ENCODE measurements at regions not wholly inside any gene's neighbourhood (a gene's known extent, or its start where the extent isn't known, plus 50 kb on each side); places are given as distances from the start of the nearest gene placed in this dataset.

DNA sequence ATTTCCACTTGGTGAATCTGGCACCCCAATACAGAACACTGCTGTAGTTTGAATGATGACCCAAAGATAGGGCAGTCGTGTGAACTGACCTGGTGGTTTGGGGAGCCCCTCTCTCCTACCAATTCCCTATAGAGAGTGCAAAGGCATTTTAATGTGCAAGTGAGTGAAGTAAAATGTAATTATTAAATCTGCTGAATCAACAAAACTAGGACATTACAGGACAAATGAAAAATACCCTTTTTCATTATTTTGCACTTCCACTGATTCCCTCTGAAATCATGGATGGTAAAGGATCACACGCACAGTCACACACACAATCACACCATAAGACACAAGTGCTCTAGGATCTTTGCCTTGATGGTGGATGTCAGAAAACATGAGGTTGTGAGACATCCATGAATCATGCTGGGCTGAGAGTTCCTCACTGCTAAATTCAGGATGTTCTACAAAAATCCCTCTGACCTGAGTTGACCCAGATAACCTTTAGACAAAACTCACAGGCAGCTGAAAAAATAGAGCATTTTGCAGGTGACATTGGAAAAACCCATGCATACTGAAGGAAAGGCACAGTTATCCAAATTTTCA lies 197.4 kb downstream of the FBXO15 start:
- Histone ChIP-seq H3K4me3 (no peak overlapping the region), H3K27me3 (no peaks in the 10 kb centered on the region), H3K27ac (no peak overlapping the region), H3K9me3 (no peaks in the 10 kb centered on the region), H3K4me1 (no peaks in the 10 kb centered on the region), H3K36me3 (no peaks in the 10 kb centered on the region)
- DNase-seq (ENCODE audit: low spot score in 2 of 2) = no peak
- TF ChIP-seq, protein P1, sequence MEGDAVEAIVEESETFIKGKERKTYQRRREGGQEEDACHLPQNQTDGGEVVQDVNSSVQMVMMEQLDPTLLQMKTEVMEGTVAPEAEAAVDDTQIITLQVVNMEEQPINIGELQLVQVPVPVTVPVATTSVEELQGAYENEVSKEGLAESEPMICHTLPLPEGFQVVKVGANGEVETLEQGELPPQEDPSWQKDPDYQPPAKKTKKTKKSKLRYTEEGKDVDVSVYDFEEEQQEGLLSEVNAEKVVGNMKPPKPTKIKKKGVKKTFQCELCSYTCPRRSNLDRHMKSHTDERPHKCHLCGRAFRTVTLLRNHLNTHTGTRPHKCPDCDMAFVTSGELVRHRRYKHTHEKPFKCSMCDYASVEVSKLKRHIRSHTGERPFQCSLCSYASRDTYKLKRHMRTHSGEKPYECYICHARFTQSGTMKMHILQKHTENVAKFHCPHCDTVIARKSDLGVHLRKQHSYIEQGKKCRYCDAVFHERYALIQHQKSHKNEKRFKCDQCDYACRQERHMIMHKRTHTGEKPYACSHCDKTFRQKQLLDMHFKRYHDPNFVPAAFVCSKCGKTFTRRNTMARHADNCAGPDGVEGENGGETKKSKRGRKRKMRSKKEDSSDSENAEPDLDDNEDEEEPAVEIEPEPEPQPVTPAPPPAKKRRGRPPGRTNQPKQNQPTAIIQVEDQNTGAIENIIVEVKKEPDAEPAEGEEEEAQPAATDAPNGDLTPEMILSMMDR (IDR thresholded peaks at IDR 0.05) = no peak
- intact Hi-C loops (cut with DNase I) = no loop called here

DNA sequence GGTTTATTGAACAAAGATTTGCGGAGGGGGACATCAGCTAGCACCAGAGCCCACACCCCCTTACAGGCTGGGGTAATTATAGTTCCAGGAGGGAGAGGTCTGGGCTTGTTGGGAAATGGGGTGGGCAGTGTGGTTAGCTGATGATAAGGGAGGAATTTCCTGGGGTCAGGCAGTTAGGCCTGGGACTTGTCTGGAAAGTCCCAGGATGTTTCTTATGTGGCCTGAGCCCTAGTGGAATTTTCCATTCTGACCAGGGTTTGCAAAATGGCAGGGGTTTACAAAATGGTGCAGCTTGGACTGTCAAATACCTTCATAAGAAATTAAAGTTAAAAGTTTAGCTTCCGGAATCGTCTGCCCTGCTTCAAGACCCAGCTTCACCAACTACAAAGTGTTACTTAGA lies 199.1 kb downstream of the FBXO15 start:
- no peak overlapping the region for H3K27ac ChIP-seq
- TF ChIP-seq, protein P1 (IDR thresholded peaks at IDR 0.05) = no peak
- H3K27me3 ChIP-seq = no peaks in the 10 kb centered on the region
- intact Hi-C loops (cut with DNase I) = no loop called here
- H3K9me3 ChIP-seq = no peaks in the 10 kb centered on the region
- H3K36me3 ChIP-seq = no peaks in the 10 kb centered on the region
- no peaks in the 10 kb centered on the region for H3K4me1 ChIP-seq
- H3K4me3 ChIP-seq = no peak overlapping the region
- no peak for DNase-seq (ENCODE audit: low spot score in 2 of 2)

DNA sequence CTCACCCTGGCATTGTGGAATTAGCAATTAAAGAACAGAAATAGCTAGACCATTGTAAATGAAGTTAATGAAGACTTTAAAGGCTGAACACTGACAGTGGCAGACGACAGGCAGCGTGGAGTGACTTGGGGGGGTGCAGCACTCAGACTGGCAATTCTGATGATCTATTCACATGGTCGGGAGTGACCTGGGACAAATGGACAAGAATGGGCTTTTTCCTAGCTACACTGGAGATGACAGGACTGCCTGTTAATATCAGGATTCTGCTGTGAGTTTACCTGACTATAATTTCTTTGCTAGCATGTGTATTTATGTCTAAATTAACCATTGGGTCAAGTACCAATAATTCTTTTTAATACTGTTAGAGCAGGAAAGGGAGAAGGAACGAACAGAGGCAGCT lies 199.6 kb downstream of the FBXO15 start:
- intact Hi-C loops (cut with DNase I) = no loop called here
- H3K4me3 ChIP-seq = no peak overlapping the region
- no peaks in the 10 kb centered on the region for H3K36me3 ChIP-seq
- no peaks in the 10 kb centered on the region for H3K9me3 ChIP-seq
- no peaks in the 10 kb centered on the region for H3K4me1 ChIP-seq
- no peaks in the 10 kb centered on the region for H3K27me3 ChIP-seq
- TF ChIP-seq, protein P1 (IDR thresholded peaks at IDR 0.05) = no peak
- no peak overlapping the region for H3K27ac ChIP-seq
- DNase-seq (ENCODE audit: low spot score in 2 of 2) = no peak

DNA sequence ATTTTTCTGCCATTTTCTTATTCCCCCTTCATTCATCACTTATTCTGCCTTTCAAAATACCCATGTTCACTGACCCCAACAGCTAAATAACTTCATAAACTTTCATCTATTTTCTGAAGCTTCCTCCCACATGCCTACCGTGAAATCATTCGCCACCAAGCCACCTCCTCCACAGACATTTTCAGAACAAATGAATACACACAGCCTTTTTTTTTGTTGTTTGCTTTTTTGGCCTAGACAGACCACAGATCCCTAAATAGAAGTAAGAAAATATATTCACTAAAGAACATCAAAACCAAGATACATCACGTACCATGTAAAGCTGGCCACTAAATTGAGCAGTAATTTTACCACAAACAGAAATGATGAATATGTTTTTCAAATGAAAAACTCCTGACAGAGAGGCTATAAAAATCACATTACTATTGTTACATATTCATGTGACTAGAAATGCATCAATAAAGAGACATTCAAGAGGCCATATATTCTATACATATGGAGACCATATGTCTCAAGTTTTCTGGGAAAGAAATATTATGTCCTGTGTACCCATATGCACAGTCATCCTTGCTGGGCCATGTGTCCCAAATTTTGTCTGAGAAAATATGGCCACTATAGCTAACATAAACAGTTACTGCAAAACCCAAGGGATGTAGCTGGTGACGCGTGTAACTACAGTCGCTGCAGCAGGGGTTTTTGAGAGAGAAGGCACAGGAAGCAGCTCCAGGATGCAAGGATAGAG lies 200.3 kb downstream of the FBXO15 start:
- intact Hi-C loops (cut with DNase I) = no loop called here
- TF ChIP-seq, protein P1 (IDR thresholded peaks at IDR 0.05) = no peak
- DNase-seq (ENCODE audit: low spot score in 2 of 2) = no peak
- H3K4me1 ChIP-seq = no peaks in the 10 kb centered on the region
- no peaks in the 10 kb centered on the region for H3K36me3 ChIP-seq
- H3K27me3 ChIP-seq = no peaks in the 10 kb centered on the region
- no peaks in the 10 kb centered on the region for H3K9me3 ChIP-seq
- no peak overlapping the region for H3K4me3 ChIP-seq
- H3K27ac ChIP-seq = no peak overlapping the region

DNA sequence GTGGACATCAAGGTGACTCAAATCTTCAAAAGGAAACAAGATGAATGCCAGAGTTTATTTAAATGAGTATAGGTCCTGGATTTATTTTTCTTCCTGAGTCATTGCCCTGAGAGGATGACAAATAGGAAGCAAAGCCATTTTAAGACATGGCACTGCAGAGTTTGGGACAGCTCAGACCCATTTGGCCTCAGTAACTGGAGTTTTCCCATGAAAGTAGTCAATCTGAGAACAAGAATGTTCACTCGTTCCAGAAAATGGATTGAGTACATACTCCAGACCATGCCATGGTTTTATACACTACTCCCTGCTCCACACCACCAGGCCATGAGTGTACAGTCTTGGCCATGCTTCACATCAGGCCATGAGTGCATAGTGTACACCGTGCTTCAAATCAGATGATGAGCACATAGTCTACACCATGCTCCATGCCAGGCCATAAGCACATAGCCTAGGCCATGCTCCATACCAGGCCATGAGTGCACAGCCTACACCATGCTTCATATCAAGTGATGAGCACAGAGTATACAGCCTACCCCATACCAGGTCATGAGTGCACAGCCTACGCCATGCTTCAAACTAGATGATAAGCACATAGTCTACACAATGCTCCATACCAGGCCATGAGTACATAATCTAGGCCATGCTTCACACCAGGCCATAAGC lies 202.4 kb downstream of the FBXO15 start:
- no peak overlapping the region for H3K27ac ChIP-seq
- no peak for DNase-seq (ENCODE audit: low spot score in 2 of 2)
- TF ChIP-seq, protein P1 (IDR thresholded peaks at IDR 0.05) = no peak
- no peaks in the 10 kb centered on the region for H3K36me3 ChIP-seq
- H3K9me3 ChIP-seq = no peaks in the 10 kb centered on the region
- H3K4me3 ChIP-seq = no peak overlapping the region
- H3K27me3 ChIP-seq = no peaks in the 10 kb centered on the region
- no peaks in the 10 kb centered on the region for H3K4me1 ChIP-seq
- intact Hi-C loops (cut with DNase I) = no loop called here

Data from ascending aorta (tissue), 2 donors.